Activated CD8-positive, alpha-beta memory T cell treated with anti-CD3 and anti-CD28 coated beads, Interleukin-2, amount 50 U/mL, for 4 hours (primary cell): ENCODE measurements at regions not wholly inside any gene's neighbourhood (a gene's known extent, or its start where the extent isn't known, plus 50 kb on each side); places are given as distances from the start of the nearest gene placed in this dataset.

Experiments
- DNase-seq: peaks from one replicate; pipeline ENCODE4 v3.0.0-alpha.2; 2020

DNA sequence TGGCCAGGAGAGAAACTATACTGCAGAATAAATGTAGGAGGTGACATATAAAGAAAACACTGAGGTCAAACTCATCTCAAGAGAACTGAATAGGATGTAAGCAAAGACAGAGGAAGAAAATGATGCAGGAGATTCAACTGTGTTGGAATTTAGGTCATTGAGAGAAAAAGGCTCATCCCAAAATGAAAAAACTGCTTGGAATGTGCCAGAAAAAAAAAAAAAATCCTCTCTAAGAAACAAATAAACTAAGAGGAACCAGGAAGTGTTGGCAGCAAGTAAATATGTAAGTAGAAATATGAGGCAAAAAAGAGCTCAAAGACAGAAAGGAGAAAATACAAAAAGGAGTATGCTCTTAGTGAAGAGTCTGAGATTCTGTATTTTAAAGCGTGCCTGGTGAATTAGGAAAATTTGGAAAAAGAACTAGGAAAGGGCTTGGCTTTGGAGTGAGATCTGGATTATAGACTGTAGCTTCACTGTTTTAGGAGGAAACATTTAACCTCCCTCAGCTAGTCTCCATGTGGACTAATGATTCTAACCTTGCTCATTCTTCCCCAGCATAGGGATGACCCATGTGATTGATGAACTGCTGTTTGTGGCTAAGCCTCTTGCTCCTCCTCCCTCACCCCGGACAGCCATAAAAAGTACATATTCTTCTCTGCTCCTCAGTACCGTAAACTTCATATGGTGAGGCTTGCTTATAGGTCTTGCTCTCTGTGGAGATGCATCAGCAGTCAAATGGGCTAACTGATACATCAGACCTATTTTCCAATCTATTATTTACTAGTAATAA, 185.6 kb upstream of the POU5F2 start:
- no peak for DNase-seq

DNA sequence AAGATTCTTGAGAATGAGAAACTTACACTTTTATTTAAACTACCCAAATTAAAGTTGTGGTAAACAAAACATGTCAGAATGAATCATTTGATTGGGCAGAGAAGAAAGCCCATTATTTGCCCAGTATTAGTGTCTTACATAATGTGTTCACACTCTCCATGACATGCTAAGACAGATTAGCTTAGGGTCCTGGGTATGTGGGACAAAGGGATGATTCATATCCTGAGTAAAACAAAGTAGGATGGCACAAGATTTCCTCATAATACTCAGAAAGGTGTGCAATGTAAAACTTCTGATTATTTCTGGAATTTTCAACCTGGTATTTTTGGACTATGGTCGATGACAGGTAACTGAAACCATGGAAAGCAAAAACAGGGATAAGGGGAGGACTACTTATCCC, 183.9 kb upstream of the POU5F2 start:
- DNase-seq = no peak

GRCh38 chr5:93924628-93925027, 183.2 kb upstream of the POU5F2 start:
- no peak for DNase-seq

DNA sequence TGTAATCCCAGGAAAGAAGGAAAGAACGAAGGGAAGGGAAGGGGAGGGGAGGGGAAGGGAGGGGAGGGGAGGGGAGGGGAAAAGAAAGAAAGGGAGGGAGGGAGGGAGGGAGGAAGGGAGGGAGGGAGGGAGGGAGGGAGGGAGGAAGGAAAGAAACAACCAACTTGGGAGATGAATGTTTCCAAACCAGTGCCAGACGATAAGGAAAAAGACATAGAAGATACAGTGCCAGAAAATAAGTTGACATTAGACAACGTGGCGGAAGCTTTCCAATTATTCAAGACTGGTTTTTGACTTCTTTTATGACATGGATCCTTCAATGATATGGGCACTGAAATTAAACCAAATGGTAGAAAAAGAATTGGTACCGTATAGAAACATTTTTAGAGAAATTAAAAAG, 181.2 kb upstream of the POU5F2 start:
- DNase-seq = no peak

DNA sequence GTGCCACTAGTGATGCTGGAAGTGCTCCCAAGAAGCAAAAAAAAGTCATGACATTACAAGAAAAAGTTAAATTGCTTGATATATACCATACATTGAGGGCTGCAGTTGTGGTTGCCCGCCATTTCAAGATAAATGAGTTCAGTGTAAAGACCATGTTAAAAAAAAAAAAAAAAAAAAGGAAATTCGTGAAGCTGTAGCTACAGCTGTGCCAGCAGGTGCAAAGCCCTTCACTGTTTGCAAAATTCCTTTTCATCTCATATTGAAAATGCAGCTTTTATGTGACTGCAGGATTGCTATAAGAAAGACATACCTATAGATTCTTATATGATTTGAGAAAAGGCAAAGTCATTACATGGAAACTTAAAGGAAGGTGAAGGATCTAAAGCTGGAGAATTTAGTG, 179.6 kb upstream of the POU5F2 start:
- no peak for DNase-seq

DNA sequence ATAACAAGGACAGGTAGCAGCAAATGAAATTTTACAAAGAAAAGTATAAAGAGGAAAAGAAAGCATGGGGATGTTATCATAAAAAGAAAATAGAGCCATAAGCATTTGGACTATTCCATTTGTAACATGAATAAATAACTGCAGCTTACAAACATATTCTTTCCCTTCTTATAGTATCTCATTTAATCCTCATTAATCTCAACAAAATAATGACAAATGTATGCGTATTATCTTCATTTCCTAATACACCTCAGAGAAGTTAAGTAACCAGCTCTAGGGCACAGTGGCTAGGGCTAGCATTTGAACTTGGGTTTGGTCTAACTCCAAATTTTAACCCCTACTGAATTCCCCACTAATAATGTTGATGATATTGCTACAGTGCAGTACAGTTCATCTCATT, 175.5 kb upstream of the POU5F2 start:
- DNase-seq = no peak

- DNase-seq = no peak
Observed at GRCh38 chr5:93915142-93915553, 173.7 kb upstream of the POU5F2 start.

- no peak for DNase-seq
Observed at GRCh38 chr5:93911609-93912008, 170.2 kb upstream of the POU5F2 start.

DNA sequence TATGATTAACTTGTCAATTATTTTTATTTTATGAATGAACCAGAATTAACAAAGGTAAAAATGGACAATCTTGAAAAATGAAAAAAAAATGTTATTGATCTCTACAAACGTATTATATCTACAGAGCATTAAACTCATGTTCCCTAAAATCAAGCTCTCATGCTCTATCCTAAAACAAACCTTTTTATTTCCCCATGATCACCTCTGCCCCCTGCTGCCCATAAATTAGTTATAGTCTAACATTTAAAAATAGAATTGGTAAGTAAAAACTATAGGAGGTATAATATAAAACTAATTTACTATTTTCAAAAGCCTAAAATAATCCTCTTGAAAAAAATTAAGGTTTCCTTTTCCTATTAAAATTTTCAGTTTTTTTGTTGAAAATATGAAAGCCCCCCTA, 168.0 kb upstream of the POU5F2 start:
- DNase-seq = no peak

DNA sequence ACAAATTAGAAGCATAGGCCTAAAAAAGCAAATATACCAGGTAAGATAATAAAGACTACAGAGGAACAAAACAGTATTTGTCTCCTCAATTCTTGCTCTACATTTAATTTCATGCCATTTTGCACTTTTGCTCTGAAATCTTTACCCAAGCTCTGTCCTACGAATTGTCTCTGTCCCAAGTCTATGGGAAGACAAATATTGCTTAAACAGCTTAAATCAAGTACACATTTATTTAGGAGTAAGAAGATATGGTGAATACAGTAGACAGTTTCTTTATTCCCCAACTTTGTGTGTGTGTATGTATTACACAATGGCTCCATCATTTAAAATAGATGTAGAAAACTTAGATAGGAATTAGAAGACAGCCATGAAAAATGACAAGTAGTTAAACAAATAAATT, 163.5 kb upstream of the POU5F2 start:
- DNase-seq = no peak

GRCh38 chr5:93902288-93902687, 160.9 kb upstream of the POU5F2 start:
- no peak for DNase-seq

DNA sequence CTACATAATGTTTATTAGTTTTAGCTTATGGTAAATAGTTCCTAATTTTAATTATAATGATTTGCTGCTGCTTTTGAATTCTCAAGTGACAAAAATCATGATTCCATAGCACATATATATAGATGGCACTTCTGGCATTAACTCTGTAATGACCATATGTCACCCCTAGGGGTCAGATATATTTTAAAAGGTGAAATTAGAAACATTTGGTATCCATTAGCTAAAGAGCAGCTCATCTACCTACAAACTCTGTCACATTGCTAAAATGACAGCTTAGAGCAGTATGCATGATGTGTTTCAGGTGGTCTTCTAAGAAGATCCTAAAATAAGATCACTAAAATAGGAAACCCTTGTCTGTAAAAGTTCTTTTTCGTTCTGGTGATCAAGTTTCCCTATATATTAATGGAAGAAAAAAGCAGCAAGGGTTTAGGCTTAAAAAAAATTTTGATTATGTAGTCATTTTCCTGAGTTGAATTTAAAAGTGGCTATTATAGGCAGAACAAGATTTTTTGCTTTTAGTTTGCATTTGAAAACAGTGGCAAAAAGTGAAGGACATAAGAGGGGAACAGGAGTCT, 157.7 kb upstream of the POU5F2 start:
- DNase-seq = no peak

DNA sequence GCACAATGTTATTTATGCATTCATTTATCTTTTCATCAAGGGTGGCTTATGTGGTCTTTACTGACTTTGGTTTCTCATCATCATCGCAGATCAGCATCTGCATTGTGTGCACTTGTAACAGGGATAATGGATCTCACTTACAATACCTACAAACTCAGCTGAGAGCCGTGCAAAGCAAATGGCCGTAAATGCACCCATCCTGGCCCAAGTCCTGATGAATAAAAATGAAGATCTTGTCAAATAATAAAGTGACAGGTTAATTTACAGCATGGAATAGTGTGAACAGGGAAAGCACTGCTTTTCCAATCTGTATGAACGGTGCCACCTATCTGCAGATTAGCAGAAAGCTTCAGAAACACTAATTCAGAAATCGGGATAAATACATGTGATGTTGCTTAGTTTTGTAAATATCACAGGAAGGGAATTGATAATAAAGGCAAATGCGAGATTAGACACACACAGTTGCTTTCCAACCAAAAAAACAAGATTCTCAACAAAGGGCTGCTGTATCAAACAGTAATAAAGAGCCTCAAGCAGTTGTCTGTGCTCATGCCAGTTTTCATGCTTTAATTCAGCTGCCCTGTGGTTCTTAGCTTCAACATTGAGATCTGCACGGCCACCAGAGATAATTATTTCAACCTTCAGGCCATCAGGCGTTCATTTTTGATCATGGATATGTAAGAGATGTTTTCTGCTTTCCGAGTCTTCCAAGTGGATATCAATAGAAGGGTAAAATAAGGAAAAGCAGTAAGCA, 153.4 kb upstream of the POU5F2 start:
- DNase-seq = no peak

GRCh38 chr5:93893075-93893474, 151.7 kb upstream of the POU5F2 start:
- no peak for DNase-seq

DNA sequence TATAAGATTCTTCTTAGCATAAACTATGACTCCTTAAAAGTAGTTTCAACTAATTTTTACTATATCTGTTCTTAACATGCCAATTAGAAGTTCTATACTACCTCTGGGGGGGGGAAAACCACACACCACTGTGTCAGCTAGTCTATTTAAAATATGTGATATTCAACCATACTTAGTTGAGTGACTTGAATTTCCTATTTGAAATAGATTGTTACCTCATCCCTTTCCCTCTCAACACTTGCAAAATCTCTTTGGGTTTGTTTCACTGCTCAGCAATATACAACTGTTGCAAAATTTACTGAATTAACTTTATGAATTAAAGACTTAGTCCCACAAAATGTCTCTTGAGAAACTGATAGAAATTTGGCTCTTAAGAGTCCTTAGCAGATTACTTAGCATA, 151.1 kb upstream of the POU5F2 start:
- no peak for DNase-seq

GRCh38 chr5:93891491-93892480, 150.4 kb upstream of the POU5F2 start:
- DNase-seq = no peak

GRCh38 chr5:93890657-93891056, 149.3 kb upstream of the POU5F2 start:
- DNase-seq = no peak

GRCh38 chr5:93887678-93888077, 146.3 kb upstream of the POU5F2 start:
- DNase-seq = no peak

DNA sequence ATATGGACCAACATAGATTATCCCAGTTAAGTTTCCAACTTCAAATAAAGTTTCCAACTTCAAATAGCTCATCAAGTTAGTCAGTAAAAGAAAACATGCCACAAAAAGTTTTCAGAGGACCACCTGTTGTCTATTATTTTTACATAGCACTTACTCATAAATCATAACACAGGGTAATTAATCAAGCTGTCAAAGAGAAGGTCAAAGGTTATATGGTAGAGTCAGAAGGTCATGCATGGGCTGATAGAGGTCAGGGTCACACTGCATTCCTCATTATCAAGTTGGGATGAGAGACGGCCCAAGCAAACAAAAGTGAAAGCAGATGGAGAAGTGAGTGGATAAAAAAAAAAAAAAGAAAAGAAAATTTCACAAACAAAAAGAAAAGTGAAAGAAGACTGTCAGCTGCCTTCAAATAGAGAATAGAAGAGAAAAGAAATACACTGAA, 145.5 kb upstream of the POU5F2 start:
- no peak for DNase-seq

- DNase-seq = no peak
Observed at GRCh38 chr5:93886098-93886806, 144.9 kb upstream of the POU5F2 start.

GRCh38 chr5:93884254-93884653, 142.9 kb upstream of the POU5F2 start:
- DNase-seq = no peak

GRCh38 chr5:93883459-93883858, 142.1 kb upstream of the POU5F2 start:
- DNase-seq = no peak
